OCI-LY7 (cell line): ENCODE measurements at regions not wholly inside any gene's neighbourhood (a gene's known extent, or its start where the extent isn't known, plus 50 kb on each side); places are given as distances from the start of the nearest gene placed in this dataset.
A peak's percentile ranks its signal among the peaks of the same experiment; 100 is the strongest.

ENCODE experiments used
- BruUV-seq: library from RNA; stranded (reverse); fragments of 400-500 nt; replicated peaks from 2 replicates; lab custom pipeline; 2021; lab: Mats Ljungman, UMichigan
- CTCF ChIA-PET: fragments of 300-600 bp; sonication (Branson Sonifier 250); formaldehyde crosslinking; loops from one replicate; lab custom pipeline; 2022; ENCODE audit warnings: antibody characterized with exemption; ENCODE audit not compliant: unreplicated experiment; lab: Charles Lee
- POLR2A ChIA-PET: fragments of 300-600 bp; sonication (Branson Sonifier 250); formaldehyde crosslinking; loops from one replicate; lab custom pipeline; 2022; ENCODE audit warnings: antibody characterized with exemption; lab: Charles Lee
- DNase-seq: peaks from one replicate; pipeline ENCODE4 v3.0.0-alpha.2; 2015; ENCODE audit warnings: low spot score
- H2AFZ ChIP-seq: fragments of 200-600 bp; sonication (generic), shearing (Covaris generic); 2 replicates; pipeline ENCODE4 v1.6.1; 2014; ENCODE audit warnings: mild to moderate bottlenecking, antibody characterized with exemption, low read length, moderate library complexity
- H3K27ac ChIP-seq: fragments of 200-600 bp; sonication (generic); 2 replicates; pipeline ENCODE4 v1.5.1; 2014; ENCODE audit warnings: mixed run types, low read depth, mild to moderate bottlenecking, moderate library complexity, low read length, inconsistent platforms; ENCODE audit not compliant: poor library complexity, severe bottlenecking
- H3K36me3 ChIP-seq: fragments of 200-600 bp; sonication (generic); 2 replicates; pipeline ENCODE4 v1.6.1; 2014; ENCODE audit warnings: mild to moderate bottlenecking, antibody characterized with exemption, low read length, moderate library complexity, mixed read lengths; ENCODE audit not compliant: insufficient read depth
- H3K4me1 ChIP-seq: fragments of 200-600 bp; sonication (generic); 2 replicates; pipeline ENCODE4 v1.5.1; 2014; ENCODE audit warnings: mild to moderate bottlenecking, low read length; ENCODE audit not compliant: insufficient read depth, poor library complexity, severe bottlenecking
- H3K4me2 ChIP-seq: fragments of 200-600 bp; sonication (generic); 2 replicates; pipeline ENCODE4 v1.6.1; 2014; ENCODE audit warnings: mild to moderate bottlenecking, low read length
- H3K4me3 ChIP-seq: fragments of 200-600 bp; sonication (generic); 2 replicates; pipeline ENCODE4 v1.5.1; 2014; ENCODE audit warnings: mild to moderate bottlenecking, low read depth, low read length; ENCODE audit not compliant: poor library complexity, severe bottlenecking
- H3K79me2 ChIP-seq: fragments of 200-600 bp; sonication (generic); 2 replicates; pipeline ENCODE4 v1.6.1; 2016; ENCODE audit warnings: low read depth, mild to moderate bottlenecking, low read length, moderate library complexity, mixed read lengths; ENCODE audit not compliant: insufficient read depth
- H3K9me2 ChIP-seq: fragments of 200-600 bp; sonication (generic); 2 replicates; pipeline ENCODE4 v1.6.1; 2016; ENCODE audit warnings: mild to moderate bottlenecking, low read length, mixed read lengths; ENCODE audit not compliant: insufficient read depth
- H3K9me3 ChIP-seq: fragments of 200-600 bp; sonication (generic); 2 replicates; pipeline ENCODE4 v1.6.1; 2014; ENCODE audit warnings: mild to moderate bottlenecking, mixed run types, low read length, mixed read lengths
- H4K20me1 ChIP-seq: fragments of 200-600 bp; sonication (generic); 2 replicates; pipeline ENCODE4 v1.6.1; 2014; ENCODE audit warnings: mild to moderate bottlenecking, antibody characterized with exemption, low read length, moderate library complexity, mixed read lengths; ENCODE audit not compliant: insufficient read depth
- EZH2phosphoT487 ChIP-seq: fragments of 200-600 bp; sonication (generic); IDR thresholded peaks from 2 replicates; pipeline ENCODE4 v1.6.1; 2018; ENCODE audit warnings: low read depth, borderline replicate concordance, mild to moderate bottlenecking, mixed run types, antibody characterized with exemption, low read length, moderate library complexity, mixed read lengths
- intact Hi-C: fragments of 100-400 bp; cut with micrococcal nuclease; formaldehyde crosslinking; loops from one replicate; pipeline ENCODE4 v1.10.0; 2022; ENCODE audit not compliant: unreplicated experiment
- TF ChIP-seq, protein P1 (sequence below): fragments of 200-600 bp; sonication (generic); conservative IDR thresholded peaks from 2 replicates; pipeline ENCODE4 v1.5.1; 2014; ENCODE audit warnings: mild to moderate bottlenecking, antibody characterized with exemption, low read length, moderate library complexity, mixed read lengths

- H3K4me3 ChIP-seq, result no peak overlapping the region
- H3K27ac ChIP-seq, result no peak overlapping the region
- BruUV-seq, result no TSS peak
- H4K20me1 ChIP-seq, result no peaks in the 10 kb centered on the region
- no peaks in the 10 kb centered on the region for H3K36me3 ChIP-seq
- peak; percentile 11 for DNase-seq
- intact Hi-C loops, result loop anchor here (5.0 kb wide), 1 partner anchor 250 kb away; the partner anchor contains the start of gene STAG2
- H3K4me1 ChIP-seq, result peaks cover 17% of the 10 kb centered on the region
- H3K9me3 ChIP-seq, result no peaks in the 10 kb centered on the region
- H3K4me2 ChIP-seq, result no peak overlapping the region
- H3K79me2 ChIP-seq, result no peaks in the 10 kb centered on the region
- 0 out of 2 replicates have a peak overlapping the region, but pooled peaks have one; percentile 25 for H2AFZ ChIP-seq
- TF ChIP-seq EZH2phosphoT487, result no peak
- TF ChIP-seq, protein P1, sequence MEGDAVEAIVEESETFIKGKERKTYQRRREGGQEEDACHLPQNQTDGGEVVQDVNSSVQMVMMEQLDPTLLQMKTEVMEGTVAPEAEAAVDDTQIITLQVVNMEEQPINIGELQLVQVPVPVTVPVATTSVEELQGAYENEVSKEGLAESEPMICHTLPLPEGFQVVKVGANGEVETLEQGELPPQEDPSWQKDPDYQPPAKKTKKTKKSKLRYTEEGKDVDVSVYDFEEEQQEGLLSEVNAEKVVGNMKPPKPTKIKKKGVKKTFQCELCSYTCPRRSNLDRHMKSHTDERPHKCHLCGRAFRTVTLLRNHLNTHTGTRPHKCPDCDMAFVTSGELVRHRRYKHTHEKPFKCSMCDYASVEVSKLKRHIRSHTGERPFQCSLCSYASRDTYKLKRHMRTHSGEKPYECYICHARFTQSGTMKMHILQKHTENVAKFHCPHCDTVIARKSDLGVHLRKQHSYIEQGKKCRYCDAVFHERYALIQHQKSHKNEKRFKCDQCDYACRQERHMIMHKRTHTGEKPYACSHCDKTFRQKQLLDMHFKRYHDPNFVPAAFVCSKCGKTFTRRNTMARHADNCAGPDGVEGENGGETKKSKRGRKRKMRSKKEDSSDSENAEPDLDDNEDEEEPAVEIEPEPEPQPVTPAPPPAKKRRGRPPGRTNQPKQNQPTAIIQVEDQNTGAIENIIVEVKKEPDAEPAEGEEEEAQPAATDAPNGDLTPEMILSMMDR, result no peak
- ChIA-PET CTCF (no interaction called here), POLR2A (no interaction called here)
- no peaks in the 10 kb centered on the region for H3K9me2 ChIP-seq
Measured at GRCh38 chrX:124212622-124213021, 119.8 kb upstream of the TEX13D start.

DNA sequence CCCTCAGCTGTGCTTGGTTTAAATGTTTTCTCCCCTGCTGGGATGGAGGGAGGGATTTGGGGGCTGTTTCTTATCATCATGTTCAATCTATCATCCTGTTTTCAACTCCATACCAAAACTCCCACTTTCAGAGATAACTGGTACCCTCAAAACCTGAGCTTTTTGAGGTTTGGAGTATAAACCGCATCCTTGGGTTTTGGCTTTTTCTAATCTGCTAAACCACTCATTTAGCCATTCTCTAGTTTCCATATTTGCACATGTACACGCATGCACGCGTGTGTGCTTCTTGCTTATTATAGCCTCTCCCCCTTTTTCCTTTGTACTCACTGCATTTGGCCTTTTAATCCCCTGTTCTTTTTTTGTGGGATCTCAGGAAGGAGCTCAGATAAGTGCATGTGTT, 116.7 kb upstream of the TEX13D start:
- Histone ChIP-seq H2AFZ (no peak overlapping the region), H3K4me1 (peaks cover 36% of the 10 kb centered on the region), H3K9me3 (no peaks in the 10 kb centered on the region), H3K27ac (no peak overlapping the region), H3K9me2 (no peaks in the 10 kb centered on the region), H4K20me1 (no peaks in the 10 kb centered on the region), H3K4me2 (no peak overlapping the region), H3K79me2 (no peaks in the 10 kb centered on the region), H3K4me3 (no peak overlapping the region), H3K36me3 (no peaks in the 10 kb centered on the region)
- POLR2A ChIA-PET, result interaction anchor here (0.6 kb wide), 1 partner anchor 1096 kb away, joined by 4 read pairs; no protein-coding TSS in a partner anchor
- no peak for DNase-seq
- BruUV-seq, result no TSS peak
- no peak for TF ChIP-seq EZH2phosphoT487
- TF ChIP-seq, protein P1, result no peak
- intact Hi-C loops, result no loop called here
- CTCF ChIA-PET, result no interaction called here

DNA sequence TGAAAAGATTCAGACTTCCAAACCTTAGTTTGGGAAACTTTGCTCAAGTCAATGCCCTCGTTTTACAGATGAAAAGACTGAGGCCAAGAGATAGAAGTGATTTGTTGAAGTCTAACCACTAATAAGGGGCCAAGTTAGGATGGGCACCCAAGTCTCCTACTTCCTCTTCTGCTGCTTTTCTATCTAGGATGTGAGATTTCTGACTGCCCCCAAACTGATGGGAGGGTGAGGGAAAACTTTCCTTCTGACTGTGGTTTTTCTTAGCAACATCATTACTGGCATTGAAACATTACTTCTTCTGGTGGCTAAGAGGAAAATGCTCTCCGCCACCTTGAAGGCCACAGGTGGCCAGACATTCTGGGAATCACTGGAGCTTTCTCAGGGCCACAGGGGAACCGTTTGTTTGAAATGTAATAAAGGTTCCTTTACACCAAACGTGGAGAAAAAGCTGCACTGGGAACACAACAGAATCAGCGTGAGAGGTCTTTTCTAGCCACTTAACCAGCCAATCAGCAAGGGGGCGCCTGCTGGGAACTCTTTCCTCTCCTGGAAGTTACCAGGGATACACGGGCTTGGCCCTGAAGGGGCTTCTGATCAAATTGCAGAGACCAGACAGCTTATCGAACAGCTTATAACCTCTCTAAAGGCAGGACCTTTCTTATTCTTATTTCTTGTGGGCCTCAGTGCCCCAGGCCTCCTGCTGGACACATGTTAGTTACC, 115.9 kb upstream of the TEX13D start:
- Histone ChIP-seq H3K4me2 (peak overlapping the region; percentile 55; the same call in 1 of the 2 replicates), H4K20me1 (no peaks in the 10 kb centered on the region), H3K79me2 (no peaks in the 10 kb centered on the region), H3K9me3 (no peaks in the 10 kb centered on the region), H3K36me3 (no peaks in the 10 kb centered on the region), H3K27ac (no peak overlapping the region), H2AFZ (peak overlapping the region; percentile 79), H3K9me2 (no peaks in the 10 kb centered on the region), H3K4me3 (no peak overlapping the region), H3K4me1 (peaks cover 36% of the 10 kb centered on the region)
- TF ChIP-seq, protein P1, result 0 out of 2 replicates have a peak, but pooled peaks have one; percentile 14
- TF ChIP-seq EZH2phosphoT487, result no peak
- POLR2A ChIA-PET, result interaction anchor here (0.6 kb wide), 1 partner anchor 1096 kb away, joined by 4 read pairs; no protein-coding TSS in a partner anchor
- DNase-seq, result no peak
- intact Hi-C loops, result no loop called here
- BruUV-seq, result no TSS peak
- CTCF ChIA-PET, result no interaction called here
